OCI-LY1 (cell line): ENCODE measurements at regions not wholly inside any gene's neighbourhood (a gene's known extent, or its start where the extent isn't known, plus 50 kb on each side); places are given as distances from the start of the nearest gene placed in this dataset.

ENCODE experiments used
- H2AFZ ChIP-seq: fragments of 200-600 bp; sonication (generic), shearing (Covaris generic); 2 replicates; pipeline ENCODE4 v1.6.0; 2014; ENCODE audit warnings: antibody characterized with exemption, mild to moderate bottlenecking, low read length
- H3F3A ChIP-seq: fragments of 200-600 bp; sonication (generic), shearing (Covaris generic); 2 replicates; pipeline ENCODE4 v1.6.0; 2014; ENCODE audit warnings: mild to moderate bottlenecking, antibody characterized with exemption, low read length, moderate library complexity; ENCODE audit not compliant: insufficient read depth
- H3K27ac ChIP-seq: fragments of 200-600 bp; sonication (generic); 2 replicates; pipeline ENCODE4 v1.5.1; 2014; ENCODE audit warnings: low read length, mixed run types, mild to moderate bottlenecking, low read depth; ENCODE audit not compliant: poor library complexity, severe bottlenecking
- H3K27me3 ChIP-seq: fragments of 200-600 bp; sonication (generic); 2 replicates; pipeline ENCODE4 v1.6.0; 2014; ENCODE audit warnings: antibody characterized with exemption, mild to moderate bottlenecking, low read length, moderate library complexity; ENCODE audit not compliant: insufficient read depth
- H3K36me3 ChIP-seq: fragments of 200-600 bp; sonication (generic); 2 replicates; pipeline ENCODE4 v1.6.1; 2014; ENCODE audit warnings: mild to moderate bottlenecking, antibody characterized with exemption, low read length, moderate library complexity, mixed read lengths; ENCODE audit not compliant: insufficient read depth
- H3K4me1 ChIP-seq: fragments of 200-600 bp; sonication (generic); 2 replicates; pipeline ENCODE4 v1.5.1; 2014; ENCODE audit warnings: mild to moderate bottlenecking, low read length, moderate library complexity; ENCODE audit not compliant: insufficient read depth, severe bottlenecking
- H3K4me2 ChIP-seq: fragments of 200-600 bp; sonication (generic), shearing (Covaris generic); 2 replicates; pipeline ENCODE4 v1.6.1; 2014; ENCODE audit warnings: low read length
- H3K4me3 ChIP-seq: fragments of 200-600 bp; sonication (generic); 2 replicates; pipeline ENCODE4 v1.5.1; 2014; ENCODE audit warnings: low read length, low read depth, mild to moderate bottlenecking, mixed read lengths; ENCODE audit not compliant: poor library complexity, severe bottlenecking
- H3K79me2 ChIP-seq: fragments of 200-600 bp; shearing (Covaris generic); 2 replicates; pipeline ENCODE4 v1.6.1; 2016; ENCODE audit warnings: mixed run types, low read length, mixed read lengths; ENCODE audit not compliant: insufficient read depth
- H3K9ac ChIP-seq: fragments of 200-600 bp; sonication (generic), shearing (Covaris generic); 2 replicates; pipeline ENCODE4 v1.6.1; 2014; ENCODE audit warnings: mild to moderate bottlenecking, low read length, mixed read lengths
- H3K9me2 ChIP-seq: fragments of 200-600 bp; sonication (generic), shearing (Covaris generic); 2 replicates; pipeline ENCODE4 v1.6.1; 2014; ENCODE audit warnings: low read depth, mild to moderate bottlenecking, low read length, mixed read lengths
- H3K9me3 ChIP-seq: fragments of 200-600 bp; shearing (Covaris generic); 2 replicates; pipeline ENCODE4 v1.6.1; 2014; ENCODE audit warnings: low read length, mixed read lengths
- H4K20me1 ChIP-seq: fragments of 200-600 bp; sonication (generic), shearing (Covaris generic); 2 replicates; pipeline ENCODE4 v1.6.0; 2016; ENCODE audit warnings: mild to moderate bottlenecking, low read length; ENCODE audit not compliant: insufficient read depth
- CTCF ChIP-seq: fragments of 200-600 bp; sonication (generic), shearing (Covaris generic); IDR thresholded peaks from 2 replicates; pipeline ENCODE4 v1.5.1; 2017; ENCODE audit warnings: mild to moderate bottlenecking, antibody characterized with exemption, low read length, moderate library complexity, mixed read lengths
- EZH2 ChIP-seq: fragments of 200-600 bp; sonication (generic), shearing (Covaris generic); IDR thresholded peaks from 2 replicates; pipeline ENCODE4 v1.8.0; 2017; ENCODE audit warnings: borderline replicate concordance, mixed run types, mild to moderate bottlenecking, antibody characterized with exemption, low read length, moderate library complexity, mixed read lengths

GRCh38 chr11:92304271-92304670 is 79.7 kb downstream of the FAT3 start:
- Histone ChIP-seq H3K9me2 (no peaks in the 10 kb centered on the region), H3K27me3 (no peaks in the 10 kb centered on the region), H3K79me2 (no peaks in the 10 kb centered on the region), H3K9me3 (no peaks in the 10 kb centered on the region), H3K4me3 (no peak overlapping the region), H3K36me3 (no peaks in the 10 kb centered on the region), H2AFZ (no peak overlapping the region), H3K4me2 (no peak overlapping the region), H3K9ac (no peak overlapping the region), H3F3A (no peaks in the 10 kb centered on the region), H4K20me1 (no peaks in the 10 kb centered on the region), H3K27ac (no peak overlapping the region), H3K4me1 (no peaks in the 10 kb centered on the region)
- TF ChIP-seq CTCF = no peak
- TF ChIP-seq EZH2 = no peak

GRCh38 chr11:92306966-92307510 is 82.4 kb downstream of the FAT3 start:
- TF ChIP-seq CTCF = no peak
- TF ChIP-seq EZH2 = no peak
- Histone ChIP-seq H3K9ac (no peak overlapping the region), H3F3A (no peaks in the 10 kb centered on the region), H3K79me2 (no peaks in the 10 kb centered on the region), H3K9me3 (no peaks in the 10 kb centered on the region), H3K4me1 (no peaks in the 10 kb centered on the region), H3K9me2 (no peaks in the 10 kb centered on the region), H3K27me3 (no peaks in the 10 kb centered on the region), H3K27ac (no peak overlapping the region), H4K20me1 (no peaks in the 10 kb centered on the region), H3K36me3 (no peaks in the 10 kb centered on the region), H3K4me3 (no peak overlapping the region), H3K4me2 (no peak overlapping the region), H2AFZ (no peak overlapping the region)

GRCh38 chr11:92308366-92308765 is 83.7 kb downstream of the FAT3 start:
- no peaks in the 10 kb centered on the region for H3K9me3 ChIP-seq
- no peak overlapping the region for H2AFZ ChIP-seq
- no peaks in the 10 kb centered on the region for H3K4me1 ChIP-seq
- TF ChIP-seq CTCF (no peak), EZH2 (no peak)
- no peak overlapping the region for H3K27ac ChIP-seq
- no peaks in the 10 kb centered on the region for H3K79me2 ChIP-seq
- no peak overlapping the region for H3K4me3 ChIP-seq
- no peak overlapping the region for H3K9ac ChIP-seq
- H3F3A ChIP-seq = no peaks in the 10 kb centered on the region
- H3K27me3 ChIP-seq = no peaks in the 10 kb centered on the region
- no peaks in the 10 kb centered on the region for H3K9me2 ChIP-seq
- no peaks in the 10 kb centered on the region for H4K20me1 ChIP-seq
- H3K36me3 ChIP-seq = no peaks in the 10 kb centered on the region
- no peak overlapping the region for H3K4me2 ChIP-seq
